AG09309 (cell line): ENCODE measurements at regions not wholly inside any gene's neighbourhood (a gene's known extent, or its start where the extent isn't known, plus 50 kb on each side); places are given as distances from the start of the nearest gene placed in this dataset.
A peak's percentile ranks its signal among the peaks of the same experiment; 100 is the strongest.
"Not testable (repeated sequence)": the region's sequence is repeated elsewhere in the genome, so short reads cannot be mapped to it uniquely, and the experiment has no call there.

Source experiments
- DNase-seq: peaks from one replicate; pipeline ENCODE4 v3.0.0-alpha.2; 2010; ENCODE audit warnings: low read depth
- H3K4me3 ChIP-seq: 2 replicates; pipeline ENCODE4 v1.5.1; 2011; ENCODE audit warnings: mild to moderate bottlenecking, low read depth, low read length, moderate library complexity; ENCODE audit not compliant: control insufficient read depth
- TF ChIP-seq, protein P1 (sequence below): IDR thresholded peaks from 2 replicates; pipeline ENCODE4 v1.5.1; 2011; ENCODE audit warnings: mild to moderate bottlenecking, low read depth, low read length, inconsistent platforms; ENCODE audit not compliant: insufficient read depth, control insufficient read depth; ENCODE audit errors: missing control alignments

DNA sequence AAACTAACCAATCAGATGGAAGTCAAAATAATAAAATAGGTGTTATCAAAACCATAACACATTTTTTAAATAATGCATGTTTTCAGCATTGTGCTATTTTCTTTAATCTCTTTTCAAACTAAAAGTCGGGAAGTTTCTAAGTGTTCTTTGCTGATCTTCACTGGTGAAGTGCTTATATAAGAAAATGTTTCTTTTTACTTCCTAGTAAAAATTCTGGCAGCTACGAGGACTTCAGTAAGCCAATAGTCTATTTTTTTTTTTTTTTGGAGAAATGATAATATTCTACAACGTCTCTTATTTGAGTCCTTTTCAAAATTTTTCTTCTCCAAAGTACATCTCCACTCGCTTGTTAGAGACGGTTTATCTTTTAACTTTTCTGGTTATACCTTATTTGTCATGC, 448.0 kb downstream of the SLC6A15 start:
- H3K4me3 ChIP-seq: no peak overlapping the region
- TF ChIP-seq, protein P1, sequence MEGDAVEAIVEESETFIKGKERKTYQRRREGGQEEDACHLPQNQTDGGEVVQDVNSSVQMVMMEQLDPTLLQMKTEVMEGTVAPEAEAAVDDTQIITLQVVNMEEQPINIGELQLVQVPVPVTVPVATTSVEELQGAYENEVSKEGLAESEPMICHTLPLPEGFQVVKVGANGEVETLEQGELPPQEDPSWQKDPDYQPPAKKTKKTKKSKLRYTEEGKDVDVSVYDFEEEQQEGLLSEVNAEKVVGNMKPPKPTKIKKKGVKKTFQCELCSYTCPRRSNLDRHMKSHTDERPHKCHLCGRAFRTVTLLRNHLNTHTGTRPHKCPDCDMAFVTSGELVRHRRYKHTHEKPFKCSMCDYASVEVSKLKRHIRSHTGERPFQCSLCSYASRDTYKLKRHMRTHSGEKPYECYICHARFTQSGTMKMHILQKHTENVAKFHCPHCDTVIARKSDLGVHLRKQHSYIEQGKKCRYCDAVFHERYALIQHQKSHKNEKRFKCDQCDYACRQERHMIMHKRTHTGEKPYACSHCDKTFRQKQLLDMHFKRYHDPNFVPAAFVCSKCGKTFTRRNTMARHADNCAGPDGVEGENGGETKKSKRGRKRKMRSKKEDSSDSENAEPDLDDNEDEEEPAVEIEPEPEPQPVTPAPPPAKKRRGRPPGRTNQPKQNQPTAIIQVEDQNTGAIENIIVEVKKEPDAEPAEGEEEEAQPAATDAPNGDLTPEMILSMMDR: no peak
- no peak for DNase-seq

- peak; percentile 68 for DNase-seq
- TF ChIP-seq, protein P1: no peak
- H3K4me3 ChIP-seq: no peak overlapping the region
Observed at GRCh38 chr12:84463741-84464495, 448.7 kb downstream of the SLC6A15 start.

- peak; percentile 45 for DNase-seq
- no peak overlapping the region for H3K4me3 ChIP-seq
- TF ChIP-seq, protein P1: no peak
Observed at GRCh38 chr12:84455598-84455997, 457.0 kb downstream of the SLC6A15 start.

DNA sequence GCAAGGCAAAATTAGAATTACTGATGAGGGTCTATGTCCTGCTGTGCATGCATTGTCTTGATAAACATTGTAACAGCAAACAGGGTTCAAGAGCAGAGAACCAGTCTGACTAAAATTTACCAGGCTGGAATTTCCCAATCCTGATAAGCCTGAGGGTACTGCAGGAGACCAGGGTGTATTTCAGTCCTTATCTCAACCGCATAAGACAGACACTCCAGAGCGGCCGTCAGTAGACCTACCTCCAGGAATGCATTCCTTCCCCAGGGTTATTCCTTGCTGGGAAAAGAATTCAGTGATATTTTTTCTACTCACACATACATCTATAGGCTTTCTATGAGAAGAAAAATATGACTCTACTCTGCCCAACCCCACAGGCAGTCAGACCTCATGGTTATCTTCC, 466.1 kb downstream of the SLC6A15 start:
- not testable (repeated sequence) for DNase-seq, H3K4me3 ChIP-seq

DNA sequence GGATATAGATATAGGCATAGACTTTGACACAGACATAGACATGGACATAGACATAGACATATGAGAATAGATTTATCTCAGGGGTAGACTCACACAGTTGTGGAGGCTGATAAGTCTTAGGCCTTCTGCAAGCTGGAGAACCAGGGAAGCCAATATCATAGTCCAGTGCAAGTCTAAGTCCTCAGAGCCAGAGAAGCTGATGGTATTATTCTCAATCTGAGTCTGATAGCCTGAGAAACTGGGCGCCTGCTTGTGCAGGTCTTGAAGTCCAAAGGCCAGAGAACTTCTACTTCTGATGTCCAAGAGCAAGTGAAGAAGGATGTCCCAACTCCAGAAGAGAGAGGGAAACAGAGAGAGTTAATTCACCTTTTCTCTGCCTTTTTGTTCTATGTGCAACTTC, 476.5 kb downstream of the SLC6A15 start:
- DNase-seq: no peak
- TF ChIP-seq, protein P1: no peak
- no peak overlapping the region for H3K4me3 ChIP-seq

GRCh38 chr12:84435682-84436081, 476.9 kb downstream of the SLC6A15 start:
- H3K4me3 ChIP-seq: no peak overlapping the region
- TF ChIP-seq, protein P1: no peak
- no peak for DNase-seq

- TF ChIP-seq, protein P1: no peak
- DNase-seq: no peak
- H3K4me3 ChIP-seq: no peak overlapping the region
Observed at GRCh38 chr12:84422340-84422739, 490.3 kb downstream of the SLC6A15 start.
